ENCODE measurements at regions not wholly inside any gene's neighbourhood (a gene's known extent, or its start where the extent isn't known, plus 50 kb on each side); places are given as distances from the start of the nearest gene placed in this dataset.

DNA sequence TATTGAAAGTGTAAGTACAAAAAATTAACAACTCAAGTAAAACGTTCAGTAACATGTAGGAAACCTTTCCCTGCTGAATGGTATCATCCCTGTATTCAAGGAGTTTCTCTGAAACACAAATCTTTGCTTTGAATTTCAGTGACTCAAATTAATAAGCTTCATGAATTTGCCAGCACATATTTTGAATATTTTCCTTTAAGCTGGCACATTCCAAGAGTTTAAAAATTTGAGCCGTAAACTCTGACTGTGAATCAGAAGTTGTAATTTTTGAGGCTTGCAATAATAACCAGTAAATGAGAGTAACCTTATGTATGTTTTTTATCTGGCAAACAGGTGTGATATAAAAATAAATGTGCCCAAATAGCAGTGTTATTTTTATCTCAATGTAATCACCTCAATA is 1722.6 kb upstream of the PRR20A start:
- TF ChIP-seq, protein P1, sequence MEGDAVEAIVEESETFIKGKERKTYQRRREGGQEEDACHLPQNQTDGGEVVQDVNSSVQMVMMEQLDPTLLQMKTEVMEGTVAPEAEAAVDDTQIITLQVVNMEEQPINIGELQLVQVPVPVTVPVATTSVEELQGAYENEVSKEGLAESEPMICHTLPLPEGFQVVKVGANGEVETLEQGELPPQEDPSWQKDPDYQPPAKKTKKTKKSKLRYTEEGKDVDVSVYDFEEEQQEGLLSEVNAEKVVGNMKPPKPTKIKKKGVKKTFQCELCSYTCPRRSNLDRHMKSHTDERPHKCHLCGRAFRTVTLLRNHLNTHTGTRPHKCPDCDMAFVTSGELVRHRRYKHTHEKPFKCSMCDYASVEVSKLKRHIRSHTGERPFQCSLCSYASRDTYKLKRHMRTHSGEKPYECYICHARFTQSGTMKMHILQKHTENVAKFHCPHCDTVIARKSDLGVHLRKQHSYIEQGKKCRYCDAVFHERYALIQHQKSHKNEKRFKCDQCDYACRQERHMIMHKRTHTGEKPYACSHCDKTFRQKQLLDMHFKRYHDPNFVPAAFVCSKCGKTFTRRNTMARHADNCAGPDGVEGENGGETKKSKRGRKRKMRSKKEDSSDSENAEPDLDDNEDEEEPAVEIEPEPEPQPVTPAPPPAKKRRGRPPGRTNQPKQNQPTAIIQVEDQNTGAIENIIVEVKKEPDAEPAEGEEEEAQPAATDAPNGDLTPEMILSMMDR (IDR thresholded peaks at IDR 0.05): no peak
- no peak for TF ChIP-seq POLR2A (IDR thresholded peaks at IDR 0.05)

Measured in thyroid gland (tissue), 4 donors.